Ascending aorta (tissue), 2 donors: ENCODE measurements at regions not wholly inside any gene's neighbourhood (a gene's known extent, or its start where the extent isn't known, plus 50 kb on each side); places are given as distances from the start of the nearest gene placed in this dataset.

Experiments used
- DNase-seq, 2 donors: peaks; one replicate each; pipeline ENCODE4 v3.0.0-alpha.2; 2019; ENCODE audit warnings: low spot score in 2 of 2
- H3K27ac ChIP-seq, 2 donors: fragments of 200-600 bp; sonication (generic); one replicate each; pipeline ENCODE4 v1.5.1; 2016 to 2017; ENCODE audit warnings: mild to moderate bottlenecking in 1 of 2
- H3K27me3 ChIP-seq: fragments of 200-600 bp; sonication (generic); one replicate; pipeline ENCODE4 v1.5.1; 2017
- H3K36me3 ChIP-seq, 2 donors: fragments of 200-600 bp; sonication (generic); one replicate each; pipeline ENCODE4 v1.5.1; 2016
- H3K4me1 ChIP-seq, 2 donors: fragments of 200-600 bp; sonication (generic); one replicate each; pipeline ENCODE4 v1.5.1; 2016 to 2017; ENCODE audit warnings: mild to moderate bottlenecking in 1 of 2
- H3K4me3 ChIP-seq, 2 donors: fragments of 200-600 bp; sonication (generic); one replicate each; pipeline ENCODE4 v1.5.1; 2016 to 2017; ENCODE audit warnings: mild to moderate bottlenecking in 1 of 2
- H3K9me3 ChIP-seq, 2 donors: fragments of 200-600 bp; sonication (generic); one replicate each; pipeline ENCODE4 v1.5.1; 2016
- CTCF ChIP-seq, 3 experiments: fragments of 200-600 bp in 2 of 3; fragments of 450-650 bp in 1 of 3; sonication (generic) in 2 of 3; IDR thresholded peaks; one replicate each; pipeline ENCODE4 v1.5.1; 2016 to 2019; ENCODE audit warnings: antibody characterized with exemption in 3 of 3, mild to moderate bottlenecking in 1 of 3, moderate library complexity in 1 of 3
- intact Hi-C: fragments of 100-400 bp; cut with DNase I; formaldehyde crosslinking; loops from one replicate; pipeline ENCODE4 v1.15.1; 2023

- Histone ChIP-seq H3K9me3 (no peaks in the 10 kb centered on the region), H3K4me3 (no peak overlapping the region), H3K27me3 (no peaks in the 10 kb centered on the region), H3K4me1 (no peaks in the 10 kb centered on the region), H3K36me3 (no peaks in the 10 kb centered on the region), H3K27ac (no peak overlapping the region)
- TF ChIP-seq CTCF (IDR thresholded peaks at IDR 0.05): no peak
- no peak for DNase-seq
- intact Hi-C loops: no loop called here
Measured at GRCh38 chr2:33763671-33764310, 164.7 kb upstream of the FAM98A start.

- no peaks in the 10 kb centered on the region for H3K4me1 ChIP-seq
- no peak for TF ChIP-seq CTCF (IDR thresholded peaks at IDR 0.05)
- no peak for DNase-seq
- no peaks in the 10 kb centered on the region for H3K36me3 ChIP-seq
- no peak overlapping the region for H3K4me3 ChIP-seq
- H3K27me3 ChIP-seq: no peaks in the 10 kb centered on the region
- intact Hi-C loops: no loop called here
- H3K27ac ChIP-seq: no peak overlapping the region
- no peaks in the 10 kb centered on the region for H3K9me3 ChIP-seq
Measured at GRCh38 chr2:33762636-33763035, 163.5 kb upstream of the FAM98A start.

- no peak for TF ChIP-seq CTCF (IDR thresholded peaks at IDR 0.05)
- Histone ChIP-seq H3K9me3 (peaks cover 3 to 9% of the 10 kb centered on the region in 2 donors), H3K27ac (no peak overlapping the region), H3K36me3 (no peaks in the 10 kb centered on the region), H3K4me1 (no peaks in the 10 kb centered on the region), H3K4me3 (no peak overlapping the region), H3K27me3 (no peaks in the 10 kb centered on the region)
- intact Hi-C loops: no loop called here
- DNase-seq: no peak
Measured at GRCh38 chr2:33746208-33746800, 147.2 kb upstream of the FAM98A start.

GRCh38 chr2:33735096-33735495 lies 136.0 kb upstream of the FAM98A start:
- H3K9me3 ChIP-seq: no peaks in the 10 kb centered on the region
- TF ChIP-seq CTCF (IDR thresholded peaks at IDR 0.05): no peak
- no peaks in the 10 kb centered on the region for H3K27me3 ChIP-seq
- no peaks in the 10 kb centered on the region for H3K36me3 ChIP-seq
- no peaks in the 10 kb centered on the region for H3K4me1 ChIP-seq
- DNase-seq: no peak
- H3K4me3 ChIP-seq: no peak overlapping the region
- intact Hi-C loops: no loop called here
- H3K27ac ChIP-seq: no peak overlapping the region

GRCh38 chr2:33730804-33731203 lies 131.7 kb upstream of the FAM98A start:
- no peaks in the 10 kb centered on the region for H3K9me3 ChIP-seq
- H3K4me3 ChIP-seq: no peak overlapping the region
- intact Hi-C loops: no loop called here
- no peaks in the 10 kb centered on the region for H3K36me3 ChIP-seq
- TF ChIP-seq CTCF (IDR thresholded peaks at IDR 0.05): no peak
- no peaks in the 10 kb centered on the region for H3K27me3 ChIP-seq
- DNase-seq: no peak
- no peaks in the 10 kb centered on the region for H3K4me1 ChIP-seq
- no peak overlapping the region for H3K27ac ChIP-seq
